Neural crest cell (in vitro differentiated cells): ENCODE measurements at regions not wholly inside any gene's neighbourhood (a gene's known extent, or its start where the extent isn't known, plus 50 kb on each side); places are given as distances from the start of the nearest gene placed in this dataset.

Experiments
- DNase-seq: peaks from one replicate; pipeline ENCODE4 v3.0.0; 2021; ENCODE audit warnings: low read depth, mixed read lengths, low spot score
- H3K27ac Mint-ChIP-seq: one replicate; pipeline ENCODE4 v1.8.0; 2021; ENCODE audit warnings: mild to moderate bottlenecking, mixed read lengths; ENCODE audit not compliant: unreplicated experiment
- H3K27me3 Mint-ChIP-seq: 2 replicates; pipeline ENCODE4 v1.8.0; 2021; ENCODE audit warnings: low read depth, mild to moderate bottlenecking, mixed read lengths
- H3K36me3 Mint-ChIP-seq: 2 replicates; pipeline ENCODE4 v1.8.0; 2021; ENCODE audit warnings: low read depth, mild to moderate bottlenecking, mixed read lengths
- H3K4me1 Mint-ChIP-seq: 2 replicates; pipeline ENCODE4 v1.8.0; 2021; ENCODE audit warnings: mixed read lengths
- H3K4me3 Mint-ChIP-seq: one replicate; pipeline ENCODE4 v1.8.0; 2021; ENCODE audit warnings: mild to moderate bottlenecking, mixed read lengths
- H3K9me3 Mint-ChIP-seq: 2 replicates; pipeline ENCODE4 v1.8.0; 2021; ENCODE audit warnings: mixed read lengths
- CTCF ChIP-seq: fragments of 200-600 bp; sonication (generic); conservative IDR thresholded peaks from 2 replicates; pipeline ENCODE4 v1.5.0; 2021; ENCODE audit warnings: antibody characterized with exemption, mild to moderate bottlenecking

GRCh38 chr10:65335311-65335710 lies 1590.5 kb upstream of the LRRTM3 start:
- TF ChIP-seq CTCF, result no peak
- Mint-ChIP-seq H3K9me3 (peaks cover 2% of the 10 kb centered on the region), H3K4me1 (no peaks in the 10 kb centered on the region), H3K4me3 (no peak overlapping the region), H3K27me3 (no peaks in the 10 kb centered on the region), H3K36me3 (no peaks in the 10 kb centered on the region), H3K27ac (no peak overlapping the region)
- no peak for DNase-seq

GRCh38 chr10:65340340-65340739 lies 1585.5 kb upstream of the LRRTM3 start:
- no peaks in the 10 kb centered on the region for H3K36me3 Mint-ChIP-seq
- H3K4me1 Mint-ChIP-seq, result peaks cover 16% of the 10 kb centered on the region
- H3K27ac Mint-ChIP-seq, result no peak overlapping the region
- H3K4me3 Mint-ChIP-seq, result no peak overlapping the region
- no peaks in the 10 kb centered on the region for H3K27me3 Mint-ChIP-seq
- peaks cover 2% of the 10 kb centered on the region for H3K9me3 Mint-ChIP-seq
- TF ChIP-seq CTCF, result no peak
- no peak for DNase-seq

- Mint-ChIP-seq H3K4me1 (peaks cover 16% of the 10 kb centered on the region), H3K36me3 (no peaks in the 10 kb centered on the region), H3K9me3 (peaks cover 2% of the 10 kb centered on the region), H3K4me3 (peak overlapping the region; percentile 25), H3K27me3 (no peaks in the 10 kb centered on the region), H3K27ac (peak overlapping the region; percentile 59)
- TF ChIP-seq CTCF, result no peak
- DNase-seq, result no peak
Measured at GRCh38 chr10:65341323-65341925, 1584.4 kb upstream of the LRRTM3 start.

- Mint-ChIP-seq H3K9me3 (peaks cover 2% of the 10 kb centered on the region), H3K36me3 (no peaks in the 10 kb centered on the region), H3K4me1 (peaks cover 23% of the 10 kb centered on the region), H3K27ac (no peak overlapping the region), H3K27me3 (no peaks in the 10 kb centered on the region), H3K4me3 (no peak overlapping the region)
- no peak for TF ChIP-seq CTCF
- DNase-seq, result no peak
Measured at GRCh38 chr10:65342245-65342644, 1583.6 kb upstream of the LRRTM3 start.

GRCh38 chr10:65346466-65346865 lies 1579.4 kb upstream of the LRRTM3 start:
- Mint-ChIP-seq H3K4me1 (peaks cover 16% of the 10 kb centered on the region), H3K27ac (no peak overlapping the region), H3K36me3 (no peaks in the 10 kb centered on the region), H3K27me3 (no peaks in the 10 kb centered on the region), H3K4me3 (no peak overlapping the region), H3K9me3 (peaks cover 3% of the 10 kb centered on the region)
- DNase-seq, result no peak
- TF ChIP-seq CTCF, result no peak

GRCh38 chr10:65348637-65349036 lies 1577.2 kb upstream of the LRRTM3 start:
- Mint-ChIP-seq H3K4me3 (no peak overlapping the region), H3K27ac (no peak overlapping the region), H3K27me3 (no peaks in the 10 kb centered on the region), H3K9me3 (peaks cover 3% of the 10 kb centered on the region), H3K36me3 (no peaks in the 10 kb centered on the region), H3K4me1 (peaks cover 7% of the 10 kb centered on the region)
- TF ChIP-seq CTCF, result no peak
- DNase-seq, result no peak
